ENCODE measurements at regions not wholly inside any gene's neighbourhood (a gene's known extent, or its start where the extent isn't known, plus 50 kb on each side); places are given as distances from the start of the nearest gene placed in this dataset.

- Histone ChIP-seq H3K56ac (ENCODE audit: low read length) (no peak overlapping the region), H3K27ac (ENCODE audit: low read depth, low read length) (no peak overlapping the region), H3K4me1 (ENCODE audit: control insufficient read depth, low read depth, low read length) (no peaks in the 10 kb centered on the region), H3K36me3 (ENCODE audit: control insufficient read depth, insufficient read depth, low read length) (no peaks in the 10 kb centered on the region), H4K8ac (ENCODE audit: low read depth, low read length) (no peak overlapping the region), H2BK120ac (ENCODE audit: low read depth, low read length) (no peak overlapping the region), H3K79me1 (ENCODE audit: low read length) (no peaks in the 10 kb centered on the region), H3K4ac (ENCODE audit: low read depth, low read length) (no peak overlapping the region), H4K5ac (ENCODE audit: low read length) (no peak overlapping the region), H2BK15ac (replicated peaks; ENCODE audit: low read depth) (no peak overlapping the region), H2BK5ac (ENCODE audit: low read length) (no peak overlapping the region), H3K9ac (ENCODE audit: low read length) (no peak overlapping the region), H3K4me3 (ENCODE audit: low read length) (no peak overlapping the region), H2AK5ac (ENCODE audit: low read length) (no peak overlapping the region), H3K18ac (ENCODE audit: low read length) (no peak overlapping the region), H3K27me3 (ENCODE audit: insufficient read depth, low read length, poor library complexity) (no peaks in the 10 kb centered on the region), H3K23ac (ENCODE audit: low read length) (no peak overlapping the region), H3K4me2 (ENCODE audit: low read length) (no peak overlapping the region), H3K79me2 (ENCODE audit: control insufficient read depth, insufficient read depth, low read length) (no peaks in the 10 kb centered on the region)
- DNase-seq, result no peak
Observed at GRCh38 chr4:59243038-59243437, 1957.1 kb upstream of the ADGRL3 start.

- Histone ChIP-seq H3K18ac (ENCODE audit: low read length) (no peak overlapping the region), H3K79me2 (ENCODE audit: control insufficient read depth, insufficient read depth, low read length) (no peaks in the 10 kb centered on the region), H3K4ac (ENCODE audit: low read depth, low read length) (no peak overlapping the region), H3K4me1 (ENCODE audit: control insufficient read depth, low read depth, low read length) (no peaks in the 10 kb centered on the region), H2AK5ac (ENCODE audit: low read length) (no peak overlapping the region), H3K79me1 (ENCODE audit: low read length) (no peaks in the 10 kb centered on the region), H3K27me3 (ENCODE audit: insufficient read depth, low read length, poor library complexity) (no peaks in the 10 kb centered on the region), H3K56ac (ENCODE audit: low read length) (no peak overlapping the region), H3K27ac (ENCODE audit: low read depth, low read length) (no peak overlapping the region), H2BK120ac (ENCODE audit: low read depth, low read length) (no peak overlapping the region), H4K5ac (ENCODE audit: low read length) (no peak overlapping the region), H3K9ac (ENCODE audit: low read length) (no peak overlapping the region), H3K36me3 (ENCODE audit: control insufficient read depth, insufficient read depth, low read length) (no peaks in the 10 kb centered on the region), H3K4me2 (ENCODE audit: low read length) (no peak overlapping the region), H2BK5ac (ENCODE audit: low read length) (no peak overlapping the region), H4K8ac (ENCODE audit: low read depth, low read length) (no peak overlapping the region), H3K4me3 (ENCODE audit: low read length) (no peak overlapping the region), H2BK15ac (replicated peaks; ENCODE audit: low read depth) (no peak overlapping the region), H3K23ac (ENCODE audit: low read length) (no peak overlapping the region)
- no peak for DNase-seq
- 100% methylated on average over 1 of the region's 1 CpG for WGBS (ENCODE audit: extremely low coverage, insufficient coverage, low lambda C conversion rate)
Observed at GRCh38 chr4:59247032-59247431, 1953.1 kb upstream of the ADGRL3 start.

- Histone ChIP-seq H2BK5ac (ENCODE audit: low read length) (no peak overlapping the region), H2BK120ac (ENCODE audit: low read depth, low read length) (no peak overlapping the region), H3K79me1 (ENCODE audit: low read length) (no peaks in the 10 kb centered on the region), H2AK5ac (ENCODE audit: low read length) (no peak overlapping the region), H3K4me3 (ENCODE audit: low read length) (no peak overlapping the region), H3K56ac (ENCODE audit: low read length) (no peak overlapping the region), H3K4ac (ENCODE audit: low read depth, low read length) (no peak overlapping the region), H3K27me3 (ENCODE audit: insufficient read depth, low read length, poor library complexity) (no peaks in the 10 kb centered on the region), H2BK15ac (replicated peaks; ENCODE audit: low read depth) (no peak overlapping the region), H3K18ac (ENCODE audit: low read length) (no peak overlapping the region), H4K5ac (ENCODE audit: low read length) (no peak overlapping the region), H4K8ac (ENCODE audit: low read depth, low read length) (no peak overlapping the region), H3K4me1 (ENCODE audit: control insufficient read depth, low read depth, low read length) (no peaks in the 10 kb centered on the region), H3K23ac (ENCODE audit: low read length) (no peak overlapping the region), H3K4me2 (ENCODE audit: low read length) (no peak overlapping the region), H3K36me3 (ENCODE audit: control insufficient read depth, insufficient read depth, low read length) (no peaks in the 10 kb centered on the region), H3K79me2 (ENCODE audit: control insufficient read depth, insufficient read depth, low read length) (no peaks in the 10 kb centered on the region), H3K9ac (ENCODE audit: low read length) (no peak overlapping the region), H3K27ac (ENCODE audit: low read depth, low read length) (no peak overlapping the region)
- DNase-seq, result no peak
- no CpG with 5 or more reads among the region's 1 CpG for WGBS (ENCODE audit: extremely low coverage, insufficient coverage, low lambda C conversion rate)
Observed at GRCh38 chr4:59248313-59248712, 1951.8 kb upstream of the ADGRL3 start.

- no peaks in the 10 kb centered on the region for H3K27me3 ChIP-seq (ENCODE audit: insufficient read depth, low read length, poor library complexity)
- H2BK5ac ChIP-seq (ENCODE audit: low read length), result no peak overlapping the region
- H3K4ac ChIP-seq (ENCODE audit: low read depth, low read length), result no peak overlapping the region
- H3K4me2 ChIP-seq (ENCODE audit: low read length), result no peak overlapping the region
- H3K79me2 ChIP-seq (ENCODE audit: control insufficient read depth, insufficient read depth, low read length), result no peaks in the 10 kb centered on the region
- no CpG with 5 or more reads among the region's 2 CpGs for WGBS (ENCODE audit: extremely low coverage, insufficient coverage, low lambda C conversion rate)
- H2BK120ac ChIP-seq (ENCODE audit: low read depth, low read length), result no peak overlapping the region
- no peak overlapping the region for H3K4me3 ChIP-seq (ENCODE audit: low read length)
- DNase-seq, result no peak
- H2AK5ac ChIP-seq (ENCODE audit: low read length), result no peak overlapping the region
- no peaks in the 10 kb centered on the region for H3K79me1 ChIP-seq (ENCODE audit: low read length)
- no peaks in the 10 kb centered on the region for H3K36me3 ChIP-seq (ENCODE audit: control insufficient read depth, insufficient read depth, low read length)
- no peak overlapping the region for H3K23ac ChIP-seq (ENCODE audit: low read length)
- H3K18ac ChIP-seq (ENCODE audit: low read length), result no peak overlapping the region
- no peak overlapping the region for H4K8ac ChIP-seq (ENCODE audit: low read depth, low read length)
- H3K56ac ChIP-seq (ENCODE audit: low read length), result no peak overlapping the region
- H3K4me1 ChIP-seq (ENCODE audit: control insufficient read depth, low read depth, low read length), result no peaks in the 10 kb centered on the region
- no peak overlapping the region for H2BK15ac ChIP-seq (replicated peaks; ENCODE audit: low read depth)
- H3K27ac ChIP-seq (ENCODE audit: low read depth, low read length), result no peak overlapping the region
- no peak overlapping the region for H4K5ac ChIP-seq (ENCODE audit: low read length)
- no peak overlapping the region for H3K9ac ChIP-seq (ENCODE audit: low read length)
Observed at GRCh38 chr4:59249110-59249509, 1951.0 kb upstream of the ADGRL3 start.

GRCh38 chr4:59258002-59258401 is 1942.1 kb upstream of the ADGRL3 start:
- Histone ChIP-seq H3K56ac (ENCODE audit: low read length) (no peak overlapping the region), H2BK120ac (ENCODE audit: low read depth, low read length) (no peak overlapping the region), H4K5ac (ENCODE audit: low read length) (no peak overlapping the region), H3K4me3 (ENCODE audit: low read length) (no peak overlapping the region), H4K8ac (ENCODE audit: low read depth, low read length) (no peak overlapping the region), H3K79me2 (ENCODE audit: control insufficient read depth, insufficient read depth, low read length) (no peaks in the 10 kb centered on the region), H3K27me3 (ENCODE audit: insufficient read depth, low read length, poor library complexity) (no peaks in the 10 kb centered on the region), H3K4me2 (ENCODE audit: low read length) (no peak overlapping the region), H2BK5ac (ENCODE audit: low read length) (no peak overlapping the region), H3K79me1 (ENCODE audit: low read length) (no peaks in the 10 kb centered on the region), H3K9ac (ENCODE audit: low read length) (no peak overlapping the region), H3K36me3 (ENCODE audit: control insufficient read depth, insufficient read depth, low read length) (no peaks in the 10 kb centered on the region), H2BK15ac (replicated peaks; ENCODE audit: low read depth) (no peak overlapping the region), H3K4me1 (ENCODE audit: control insufficient read depth, low read depth, low read length) (no peaks in the 10 kb centered on the region), H3K23ac (ENCODE audit: low read length) (no peak overlapping the region), H2AK5ac (ENCODE audit: low read length) (no peak overlapping the region), H3K18ac (ENCODE audit: low read length) (no peak overlapping the region), H3K4ac (ENCODE audit: low read depth, low read length) (no peak overlapping the region), H3K27ac (ENCODE audit: low read depth, low read length) (no peak overlapping the region)
- no peak for DNase-seq
- 100% methylated on average over 2 of the region's 2 CpGs for WGBS (ENCODE audit: extremely low coverage, insufficient coverage, low lambda C conversion rate)

- no peaks in the 10 kb centered on the region for H3K79me1 ChIP-seq (ENCODE audit: low read length)
- no peak overlapping the region for H3K4me3 ChIP-seq (ENCODE audit: low read length)
- H2BK15ac ChIP-seq (replicated peaks; ENCODE audit: low read depth), result no peak overlapping the region
- no peak overlapping the region for H3K56ac ChIP-seq (ENCODE audit: low read length)
- no peak overlapping the region for H3K18ac ChIP-seq (ENCODE audit: low read length)
- no peak overlapping the region for H3K9ac ChIP-seq (ENCODE audit: low read length)
- H3K23ac ChIP-seq (ENCODE audit: low read length), result no peak overlapping the region
- no peak overlapping the region for H3K4ac ChIP-seq (ENCODE audit: low read depth, low read length)
- H2AK5ac ChIP-seq (ENCODE audit: low read length), result no peak overlapping the region
- H4K8ac ChIP-seq (ENCODE audit: low read depth, low read length), result no peak overlapping the region
- no peaks in the 10 kb centered on the region for H3K36me3 ChIP-seq (ENCODE audit: control insufficient read depth, insufficient read depth, low read length)
- H3K4me1 ChIP-seq (ENCODE audit: control insufficient read depth, low read depth, low read length), result no peaks in the 10 kb centered on the region
- H2BK5ac ChIP-seq (ENCODE audit: low read length), result no peak overlapping the region
- no peaks in the 10 kb centered on the region for H3K27me3 ChIP-seq (ENCODE audit: insufficient read depth, low read length, poor library complexity)
- DNase-seq, result no peak
- no peak overlapping the region for H2BK120ac ChIP-seq (ENCODE audit: low read depth, low read length)
- H3K27ac ChIP-seq (ENCODE audit: low read depth, low read length), result no peak overlapping the region
- H3K4me2 ChIP-seq (ENCODE audit: low read length), result no peak overlapping the region
- no peaks in the 10 kb centered on the region for H3K79me2 ChIP-seq (ENCODE audit: control insufficient read depth, insufficient read depth, low read length)
- H4K5ac ChIP-seq (ENCODE audit: low read length), result no peak overlapping the region
Observed at GRCh38 chr4:59307609-59308008, 1892.5 kb upstream of the ADGRL3 start.

All from mesendoderm (in vitro differentiated cells).